HG03039 (cell line): ENCODE measurements at regions not wholly inside any gene's neighbourhood (a gene's known extent, or its start where the extent isn't known, plus 50 kb on each side); places are given as distances from the start of the nearest gene placed in this dataset.

Experiments
- ATAC-seq: cut with Tn5 transposase; IDR thresholded peaks from one replicate; pipeline ENCODE4 v1.9.1; 2021; ENCODE audit warnings: mild to moderate bottlenecking, moderate library complexity; ENCODE audit not compliant: unreplicated experiment

- ATAC-seq: no peak
These were observed 116.8 kb upstream of the MEIS1 start for GRCh38 chr2:66318009-66318561.

GRCh38 chr2:66317268-66317890 lies 117.5 kb upstream of the MEIS1 start:
- no peak for ATAC-seq

- no peak for ATAC-seq
These were observed 128.4 kb upstream of the MEIS1 start for GRCh38 chr2:66306483-66306882.

GRCh38 chr2:66305718-66306117 lies 129.2 kb upstream of the MEIS1 start:
- ATAC-seq: no peak

GRCh38 chr2:66303471-66303870 lies 131.5 kb upstream of the MEIS1 start:
- ATAC-seq: no peak

- no peak for ATAC-seq
These were observed 133.2 kb upstream of the MEIS1 start for GRCh38 chr2:66301767-66302140.

GRCh38 chr2:66301022-66301766 lies 133.7 kb upstream of the MEIS1 start:
- no peak for ATAC-seq

- ATAC-seq: no peak
These were observed 151.1 kb upstream of the MEIS1 start for GRCh38 chr2:66283787-66284186.

GRCh38 chr2:66281980-66282379 lies 152.9 kb upstream of the MEIS1 start:
- ATAC-seq: no peak

- ATAC-seq: no peak
These were observed 155.9 kb upstream of the MEIS1 start for GRCh38 chr2:66279024-66279423.

- ATAC-seq: no peak
These were observed 158.9 kb upstream of the MEIS1 start for GRCh38 chr2:66275984-66276383.

GRCh38 chr2:66273933-66274490 lies 160.9 kb upstream of the MEIS1 start:
- ATAC-seq: no peak

GRCh38 chr2:66272751-66273150 lies 162.2 kb upstream of the MEIS1 start:
- no peak for ATAC-seq

- ATAC-seq: no peak
These were observed 163.1 kb upstream of the MEIS1 start for GRCh38 chr2:66271777-66272176.

- no peak for ATAC-seq
These were observed 164.7 kb upstream of the MEIS1 start for GRCh38 chr2:66270247-66270646.

- no peak for ATAC-seq
These were observed 165.8 kb upstream of the MEIS1 start for GRCh38 chr2:66269166-66269565.

GRCh38 chr2:66268756-66269155 lies 166.2 kb upstream of the MEIS1 start:
- ATAC-seq: no peak

- ATAC-seq: no peak
These were observed 170.6 kb upstream of the MEIS1 start for GRCh38 chr2:66264354-66264753.

GRCh38 chr2:66255867-66256266 lies 179.1 kb upstream of the MEIS1 start:
- no peak for ATAC-seq

- ATAC-seq: no peak
These were observed 179.8 kb upstream of the MEIS1 start for GRCh38 chr2:66255136-66255535.

GRCh38 chr2:66253066-66253465 lies 181.9 kb upstream of the MEIS1 start:
- no peak for ATAC-seq

- ATAC-seq: no peak
These were observed 182.8 kb upstream of the MEIS1 start for GRCh38 chr2:66252109-66252508.
